VCaP (cell line): ENCODE measurements at regions not wholly inside any gene's neighbourhood (a gene's known extent, or its start where the extent isn't known, plus 50 kb on each side); places are given as distances from the start of the nearest gene placed in this dataset.

Source experiments
- H3K27ac ChIP-seq: fragments of 450-650 bp; 2 replicates; pipeline ENCODE4 v1.5.1; 2017
- TF ChIP-seq, protein P1 (sequence below): fragments of 450-650 bp; conservative IDR thresholded peaks from 2 replicates; pipeline ENCODE4 v1.5.1; 2017; ENCODE audit warnings: mild to moderate bottlenecking, moderate library complexity

DNA sequence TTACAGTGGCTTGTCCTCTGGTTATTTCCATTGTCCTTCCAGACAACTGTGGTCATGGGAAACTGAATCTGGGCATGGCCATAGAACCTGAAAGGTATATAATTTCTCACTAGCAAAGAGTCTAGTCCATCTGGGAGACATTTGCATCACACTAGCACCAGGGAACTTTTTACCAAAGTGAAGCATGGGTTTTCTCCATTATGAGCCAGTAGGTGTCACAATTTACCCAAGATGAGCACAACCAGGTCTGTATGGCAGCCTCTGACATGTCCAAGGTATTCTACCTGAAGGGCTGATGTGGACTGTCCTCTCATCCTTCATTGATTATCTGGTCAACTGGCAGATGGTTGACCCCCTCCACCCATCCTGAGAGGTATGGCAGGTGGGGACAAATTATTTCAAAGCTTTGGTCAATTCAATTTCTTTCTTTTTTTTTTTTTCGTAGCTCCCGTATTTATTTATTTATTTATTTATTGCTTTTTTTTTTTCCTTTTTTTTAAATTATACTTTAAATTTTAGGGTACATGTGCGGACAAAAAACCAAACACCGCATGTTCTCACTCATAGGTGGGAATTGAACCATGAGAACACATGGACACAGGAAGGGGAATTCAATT, 425.9 kb downstream of the TMEM135 start:
- TF ChIP-seq, protein P1, sequence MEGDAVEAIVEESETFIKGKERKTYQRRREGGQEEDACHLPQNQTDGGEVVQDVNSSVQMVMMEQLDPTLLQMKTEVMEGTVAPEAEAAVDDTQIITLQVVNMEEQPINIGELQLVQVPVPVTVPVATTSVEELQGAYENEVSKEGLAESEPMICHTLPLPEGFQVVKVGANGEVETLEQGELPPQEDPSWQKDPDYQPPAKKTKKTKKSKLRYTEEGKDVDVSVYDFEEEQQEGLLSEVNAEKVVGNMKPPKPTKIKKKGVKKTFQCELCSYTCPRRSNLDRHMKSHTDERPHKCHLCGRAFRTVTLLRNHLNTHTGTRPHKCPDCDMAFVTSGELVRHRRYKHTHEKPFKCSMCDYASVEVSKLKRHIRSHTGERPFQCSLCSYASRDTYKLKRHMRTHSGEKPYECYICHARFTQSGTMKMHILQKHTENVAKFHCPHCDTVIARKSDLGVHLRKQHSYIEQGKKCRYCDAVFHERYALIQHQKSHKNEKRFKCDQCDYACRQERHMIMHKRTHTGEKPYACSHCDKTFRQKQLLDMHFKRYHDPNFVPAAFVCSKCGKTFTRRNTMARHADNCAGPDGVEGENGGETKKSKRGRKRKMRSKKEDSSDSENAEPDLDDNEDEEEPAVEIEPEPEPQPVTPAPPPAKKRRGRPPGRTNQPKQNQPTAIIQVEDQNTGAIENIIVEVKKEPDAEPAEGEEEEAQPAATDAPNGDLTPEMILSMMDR = peak; percentile 73
- H3K27ac ChIP-seq = no peak overlapping the region

DNA sequence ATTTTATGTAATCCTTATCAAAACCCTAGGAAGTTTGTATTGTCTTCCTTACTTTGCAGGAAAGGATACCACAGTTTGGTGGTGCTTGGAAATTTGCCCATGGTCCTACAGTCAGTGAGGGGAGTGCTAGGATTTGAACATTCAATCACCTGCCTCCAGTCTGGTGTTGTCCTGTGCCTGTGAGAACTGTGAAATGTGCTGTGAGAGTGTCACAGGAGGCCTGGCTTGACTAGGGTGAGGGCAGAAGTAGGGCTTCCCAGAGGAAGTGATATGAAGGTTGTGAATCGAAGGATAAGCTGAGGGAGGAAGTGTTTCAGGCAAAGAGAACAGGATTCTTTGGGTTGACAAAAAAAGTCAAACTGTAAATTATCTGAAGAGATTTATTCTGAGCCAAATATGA, 424.4 kb downstream of the TMEM135 start:
- TF ChIP-seq, protein P1 = no peak
- no peak overlapping the region for H3K27ac ChIP-seq

DNA sequence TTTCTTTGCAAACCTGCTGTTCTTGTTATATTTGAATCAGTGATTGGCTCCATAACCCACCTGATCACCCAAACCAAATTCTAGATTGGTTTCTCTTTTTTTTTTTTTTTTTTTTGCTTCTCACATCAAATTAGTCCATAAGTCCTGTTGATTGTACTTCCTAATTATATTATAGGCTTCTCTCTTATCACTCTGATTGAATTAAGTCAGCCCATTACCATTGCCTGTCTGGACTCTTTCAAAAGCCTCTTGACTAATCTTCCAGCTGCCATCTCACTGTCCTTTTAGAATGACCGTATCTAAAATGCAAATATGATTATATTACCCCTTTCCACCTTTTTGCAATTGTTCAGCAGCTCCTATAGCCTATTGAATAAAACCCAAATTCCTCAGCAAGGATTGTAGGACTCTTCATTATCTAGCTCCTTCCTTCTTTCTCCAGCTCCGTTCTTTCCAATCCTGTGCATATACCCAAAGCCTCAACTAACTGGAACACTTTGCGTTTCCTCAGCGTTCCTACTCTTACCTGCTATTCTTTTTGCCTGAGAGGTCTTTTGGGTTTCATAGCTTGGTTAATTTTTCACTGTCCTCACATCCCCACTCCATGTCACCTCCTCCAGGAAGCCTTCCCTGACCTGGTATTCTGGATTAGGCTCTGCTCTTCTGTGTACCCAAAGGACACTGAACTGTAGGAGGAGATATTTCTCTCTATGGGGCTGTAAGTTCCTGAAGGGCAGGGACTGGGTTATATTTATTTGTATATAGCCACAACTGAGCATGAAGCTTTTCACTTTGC, 423.3 kb downstream of the TMEM135 start:
- H3K27ac ChIP-seq = no peak overlapping the region
- TF ChIP-seq, protein P1 = no peak

DNA sequence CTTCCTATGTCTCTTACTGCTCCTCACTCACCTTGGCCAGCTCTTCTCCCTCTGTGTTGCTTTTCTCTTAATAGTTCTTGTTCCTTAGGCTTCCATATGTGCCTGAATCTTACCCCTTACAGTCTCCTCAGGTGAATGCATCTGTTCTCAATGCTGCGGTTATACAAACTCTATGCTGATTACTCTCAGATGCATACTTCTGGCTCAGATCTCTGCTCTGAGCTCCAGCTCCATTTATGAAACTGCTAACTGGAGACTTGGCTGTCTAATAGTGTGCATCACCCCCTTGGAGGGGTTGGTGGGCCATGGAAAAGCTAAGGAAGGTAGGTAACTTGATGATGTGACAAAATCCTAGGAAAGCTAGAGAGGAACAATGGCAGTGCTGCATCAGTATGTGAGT, 422.5 kb downstream of the TMEM135 start:
- no peak overlapping the region for H3K27ac ChIP-seq
- TF ChIP-seq, protein P1 = no peak

DNA sequence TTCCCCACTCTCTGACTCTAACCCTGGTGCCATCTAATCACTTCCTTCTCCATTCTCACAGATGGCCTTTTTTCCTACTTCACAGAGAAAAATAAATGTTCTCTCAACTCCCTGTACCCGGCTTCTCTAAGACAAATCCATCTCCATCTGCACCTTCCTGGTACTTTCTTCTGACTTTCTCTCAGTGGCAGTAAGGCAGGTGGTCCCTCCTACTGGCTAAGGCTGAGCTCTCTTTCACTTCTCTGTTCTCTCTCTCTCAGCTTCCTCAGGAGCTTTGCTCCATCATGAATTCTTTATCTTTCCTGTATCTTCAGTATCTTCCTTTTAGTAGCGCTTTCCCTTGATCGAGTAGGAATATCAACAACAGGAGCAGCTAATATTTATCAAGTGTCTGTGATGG, 421.6 kb downstream of the TMEM135 start:
- no peak overlapping the region for H3K27ac ChIP-seq
- TF ChIP-seq, protein P1 = no peak

DNA sequence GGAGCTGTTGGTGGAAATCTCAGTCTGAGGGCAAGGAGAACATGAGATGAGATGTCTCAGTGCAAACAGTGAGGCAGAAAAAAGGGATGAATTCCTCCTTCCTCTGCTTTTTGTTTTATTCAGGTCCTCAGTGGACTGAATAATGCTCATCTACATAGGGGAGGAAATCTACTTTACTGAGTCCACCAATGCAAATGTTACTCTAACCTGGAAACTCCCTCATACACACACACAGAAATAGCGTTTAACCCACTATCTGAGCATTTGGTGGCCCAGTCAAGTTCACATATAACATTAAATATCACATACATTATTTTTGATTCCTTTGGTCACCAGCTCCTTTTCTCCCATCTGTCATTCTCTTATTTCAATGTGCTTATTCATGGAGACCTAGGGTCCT, 418.8 kb downstream of the TMEM135 start:
- H3K27ac ChIP-seq = no peak overlapping the region
- TF ChIP-seq, protein P1 = no peak

DNA sequence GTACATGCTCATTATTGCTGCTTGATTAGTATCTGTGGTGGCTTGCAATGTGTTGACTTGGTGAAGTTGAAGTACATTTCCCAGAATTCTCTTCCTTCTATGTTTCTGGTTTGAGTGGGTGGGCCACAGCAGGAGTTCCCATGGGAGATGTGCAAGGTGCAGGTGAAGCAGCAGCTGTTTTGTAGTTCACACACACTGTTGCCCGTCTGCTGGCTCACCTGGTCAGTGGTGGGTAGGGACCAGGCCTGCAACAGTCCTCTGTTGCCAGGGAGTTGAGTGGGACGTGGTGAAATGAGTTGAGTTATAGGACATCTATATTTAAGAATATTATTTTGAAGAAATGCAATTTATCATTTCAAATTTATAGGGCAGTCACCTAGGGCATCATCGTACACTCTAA, 417.4 kb downstream of the TMEM135 start:
- no peak overlapping the region for H3K27ac ChIP-seq

More for the DNA sequence above, 417.4 kb downstream of the TMEM135 start:
- TF ChIP-seq, protein P1 = no peak
